Activated CD8-positive, alpha-beta memory T cell treated with anti-CD3 and anti-CD28 coated beads, Interleukin-2, amount 50 U/mL, for 48 hours (primary cell): ENCODE measurements at regions not wholly inside any gene's neighbourhood (a gene's known extent, or its start where the extent isn't known, plus 50 kb on each side); places are given as distances from the start of the nearest gene placed in this dataset.
"Not testable (repeated sequence)": the region's sequence is repeated elsewhere in the genome, so short reads cannot be mapped to it uniquely, and the experiment has no call there.

Source experiments
- DNase-seq: peaks from one replicate; pipeline ENCODE4 v3.0.0-alpha.2; 2020

DNA sequence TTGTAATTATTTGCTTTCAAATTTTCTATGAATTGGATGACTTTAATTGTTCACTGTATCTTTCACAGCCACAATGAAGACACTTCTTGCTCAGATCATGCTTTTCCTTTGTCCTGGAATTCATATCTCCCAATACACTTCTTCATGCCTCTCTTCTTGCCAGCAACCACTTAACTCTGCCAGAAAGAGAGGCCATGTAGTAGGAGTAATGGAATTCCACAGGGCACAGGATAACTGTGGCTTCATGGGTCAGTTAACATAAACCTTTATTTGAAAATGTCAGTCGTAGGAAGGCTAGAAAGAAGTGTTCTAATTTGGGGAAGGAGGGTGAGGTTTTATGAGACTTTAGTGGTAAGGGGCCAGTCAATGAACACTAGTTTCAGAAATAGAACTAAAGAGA lies 190.3 kb downstream of the TMEM167A start:
- DNase-seq, result no peak

DNA sequence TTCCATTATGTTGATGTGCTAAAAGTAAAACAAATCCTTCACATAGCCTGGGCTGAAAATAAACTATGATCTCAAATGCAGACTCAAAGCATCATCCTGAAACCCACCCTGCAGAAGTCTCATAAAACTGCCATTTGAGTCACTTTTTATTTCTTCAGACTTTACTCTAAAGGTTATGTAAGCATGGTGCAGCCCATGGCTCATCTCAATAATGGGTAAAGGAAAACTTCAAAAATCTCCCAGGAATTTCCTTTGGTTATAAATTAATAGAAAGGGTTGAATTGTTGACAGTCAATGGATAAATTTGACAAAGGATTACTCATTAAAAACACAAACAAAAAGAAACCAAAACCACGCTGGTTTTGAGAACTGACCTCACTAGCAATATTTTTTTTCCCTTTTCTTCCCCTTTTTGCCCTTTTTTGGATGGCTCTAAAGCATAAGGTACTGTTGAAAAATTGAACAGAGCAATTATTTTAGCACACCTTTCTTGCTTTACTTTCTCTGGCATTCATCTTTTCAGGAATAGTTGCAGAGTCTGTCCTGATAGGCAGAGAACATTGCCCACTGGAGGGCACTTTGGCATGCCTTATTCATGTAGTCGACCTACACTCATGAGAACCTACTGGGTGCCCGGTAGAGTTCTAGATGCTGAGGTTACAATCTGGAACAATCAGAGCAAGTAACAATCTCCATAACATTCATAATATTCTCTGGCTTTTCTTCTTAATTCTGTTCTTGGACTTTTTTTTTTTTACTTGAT lies 191.4 kb downstream of the TMEM167A start:
- DNase-seq, result no peak

DNA sequence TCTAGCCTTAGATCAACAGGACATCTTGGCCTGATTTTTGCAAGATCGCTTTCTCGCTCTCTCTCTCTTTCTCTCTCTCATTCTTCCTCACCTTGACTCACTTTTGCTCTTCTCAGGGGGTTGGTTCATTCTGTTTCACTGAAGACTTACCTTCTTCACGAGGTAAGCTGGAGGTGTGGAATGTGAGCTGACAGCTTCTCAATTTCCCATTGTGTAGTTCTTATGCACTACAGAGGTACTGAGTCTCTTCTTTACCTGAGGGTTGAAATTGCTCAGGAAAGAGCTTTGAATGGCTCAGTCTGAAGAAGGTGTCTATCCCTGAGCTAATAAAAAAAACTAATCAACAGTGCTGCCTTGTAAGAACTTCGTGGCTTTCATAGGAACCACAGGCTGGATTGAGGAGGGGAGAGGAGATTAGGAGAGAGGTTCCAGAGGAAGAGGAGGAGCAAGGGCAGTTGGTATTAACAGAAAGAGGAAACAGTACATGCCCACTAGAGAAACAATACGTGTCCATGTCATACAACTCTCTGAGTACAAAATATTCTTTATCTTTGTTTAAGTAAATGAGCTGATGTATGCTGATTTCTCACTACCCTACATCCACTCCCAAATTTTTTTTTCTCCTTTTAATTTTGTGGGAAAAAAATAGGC lies 192.2 kb downstream of the TMEM167A start:
- no peak for DNase-seq

DNA sequence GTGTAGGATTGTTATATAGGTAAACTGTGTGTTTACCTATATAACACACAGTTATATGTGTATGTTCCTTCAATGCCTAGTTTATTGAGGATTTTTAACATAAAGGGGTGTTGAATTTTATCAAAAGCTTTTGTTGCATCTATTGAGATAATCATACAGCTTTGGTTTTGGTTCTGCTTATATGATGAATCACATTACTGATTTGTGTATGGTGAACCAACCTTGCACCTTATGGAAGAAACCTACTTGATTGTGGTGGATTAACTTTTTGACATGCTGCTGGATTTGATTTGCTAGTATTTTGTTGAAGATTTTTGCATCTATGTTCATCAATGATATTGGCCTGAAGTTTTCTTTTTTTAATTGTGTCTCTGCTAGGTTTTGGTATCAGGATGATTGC lies 194.9 kb downstream of the TMEM167A start:
- DNase-seq, result no peak

DNA sequence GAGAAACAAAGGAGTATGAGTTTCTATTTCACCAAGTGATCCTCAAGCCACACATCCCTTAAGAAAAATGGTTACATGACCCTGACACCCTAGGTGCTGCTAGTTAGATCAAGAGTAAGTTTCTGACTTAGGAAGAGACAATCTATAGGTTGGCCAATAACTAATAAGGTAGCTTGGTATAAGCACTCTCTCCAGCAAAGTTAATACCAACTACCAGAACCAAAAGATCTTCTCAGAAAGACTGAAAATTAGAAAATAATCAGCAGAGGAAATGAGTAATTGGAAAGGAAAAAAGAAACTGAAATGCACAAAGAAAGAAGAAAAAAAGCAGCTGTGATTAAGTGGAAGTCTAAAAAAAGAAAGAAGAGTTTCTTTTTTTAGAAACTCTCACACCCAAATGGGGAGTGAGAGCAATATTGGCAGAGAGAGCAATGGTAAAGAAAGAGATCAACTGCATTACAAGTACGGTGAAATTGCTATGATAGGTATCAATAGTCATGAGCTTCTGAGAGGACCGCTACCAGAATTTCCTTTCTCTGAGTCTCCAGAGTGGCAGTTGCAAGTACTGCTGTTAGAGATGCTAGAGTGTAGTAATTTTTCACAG lies 195.5 kb downstream of the TMEM167A start:
- no peak for DNase-seq

GRCh38 chr5:82879089-82879488 lies 198.1 kb downstream of the TMEM167A start:
- DNase-seq, result no peak

DNA sequence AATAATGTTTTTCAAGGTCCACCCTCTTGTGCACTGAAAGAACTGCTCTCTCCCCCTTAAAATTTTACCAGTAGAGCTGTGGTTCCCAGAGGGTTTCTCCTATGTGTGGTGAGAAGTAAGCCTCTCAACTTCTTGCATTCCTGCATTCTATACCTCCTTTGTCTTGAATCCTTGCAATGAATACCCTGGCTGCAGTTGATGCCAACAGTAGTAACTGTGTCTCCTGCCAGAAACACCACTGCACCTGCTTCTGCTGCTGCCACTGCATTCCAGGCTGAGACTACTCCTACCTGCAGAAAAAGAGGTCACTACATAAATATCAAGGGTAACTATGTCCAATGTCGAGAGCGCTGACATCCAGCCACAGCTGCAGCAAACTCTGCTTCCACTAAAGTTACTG lies 203.7 kb downstream of the TMEM167A start:
- no peak for DNase-seq

DNA sequence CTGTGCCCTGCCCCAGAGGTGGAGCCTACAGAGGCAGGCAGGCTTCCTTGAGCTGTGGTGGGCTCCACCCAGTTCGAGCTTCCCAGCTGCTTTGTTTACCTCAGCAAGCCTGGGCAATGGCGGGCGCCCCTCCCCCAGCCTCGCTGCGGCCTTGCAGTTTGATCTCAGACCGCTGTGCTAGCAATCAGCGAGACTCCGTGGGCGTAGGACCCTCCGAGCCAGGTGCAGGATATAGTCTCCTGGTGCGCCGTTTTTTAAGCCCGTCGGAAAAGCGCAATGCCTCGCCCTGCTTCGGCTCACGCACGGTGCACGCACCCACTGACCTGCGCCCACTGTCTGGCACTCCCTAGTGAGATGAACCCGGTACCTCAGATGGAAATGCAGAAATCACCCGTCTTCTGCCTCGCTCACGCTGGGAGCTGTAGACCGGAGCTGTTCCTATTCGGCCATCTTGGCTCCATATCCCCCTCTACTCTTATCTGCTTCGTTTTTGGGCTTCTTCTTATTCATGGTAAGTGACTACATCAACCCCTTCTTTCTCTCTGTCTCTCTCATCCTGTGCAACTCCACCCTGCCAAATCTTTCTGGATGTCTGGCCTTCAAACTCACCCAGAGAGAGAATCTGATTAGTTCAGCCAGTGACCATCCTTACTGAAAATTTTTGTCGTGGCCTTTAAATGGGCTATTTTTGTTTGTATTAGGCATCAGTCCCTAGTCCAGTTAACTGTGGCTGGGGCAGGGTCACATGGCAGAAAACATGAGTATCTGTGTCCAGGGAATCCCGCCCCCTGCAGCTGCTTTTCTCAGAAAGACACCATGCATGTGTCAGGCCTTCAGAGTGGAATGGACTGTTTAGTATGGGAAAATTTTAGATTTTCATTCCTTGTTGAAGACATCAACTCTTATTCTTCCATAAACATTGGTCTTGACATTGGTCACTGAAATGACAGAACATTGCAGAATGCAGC lies 204.6 kb downstream of the TMEM167A start:
- DNase-seq, result not testable (repeated sequence)

DNA sequence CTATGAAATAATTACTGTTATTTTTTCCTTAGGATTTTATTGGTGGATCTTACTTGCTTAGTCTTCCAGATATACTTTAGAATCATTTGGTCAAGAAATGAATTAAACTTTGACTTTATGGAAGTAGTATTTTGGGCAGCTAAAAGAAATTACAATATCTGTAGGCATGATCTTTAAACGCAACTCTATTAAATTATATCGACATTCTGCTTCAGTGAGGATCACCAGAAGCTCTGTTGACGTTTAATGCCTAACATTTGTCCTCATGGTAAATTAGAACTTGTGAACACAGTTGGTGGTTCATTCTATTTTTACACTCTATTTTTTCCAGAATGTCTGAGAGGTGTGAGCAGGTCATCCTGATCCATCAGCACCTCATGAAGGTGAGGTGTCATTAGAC lies 211.6 kb downstream of the TMEM167A start:
- DNase-seq, result no peak

DNA sequence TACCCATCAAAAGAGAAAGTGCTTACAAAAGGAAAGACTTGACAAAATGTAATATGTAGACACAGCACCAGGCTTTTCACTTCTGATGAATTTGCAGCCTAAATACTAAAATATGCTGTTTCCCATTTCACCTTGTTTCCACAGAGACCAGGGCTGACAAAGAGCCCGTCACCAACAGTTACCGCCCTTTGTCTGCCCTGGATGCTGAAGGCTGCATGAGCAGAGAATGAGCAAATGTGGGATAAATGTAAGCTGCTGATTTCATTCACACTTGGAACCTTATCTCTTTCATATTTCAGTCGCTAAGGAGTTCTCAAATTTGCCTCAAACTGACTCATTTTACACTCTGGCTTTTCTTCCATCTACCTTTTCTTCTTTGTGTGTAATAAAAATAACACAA lies 213.9 kb downstream of the TMEM167A start:
- no peak for DNase-seq

- DNase-seq, result no peak
Measured at GRCh38 chr5:82862711-82863110, 214.5 kb downstream of the TMEM167A start.

- no peak for DNase-seq
Measured at GRCh38 chr5:82862261-82862660, 214.9 kb downstream of the TMEM167A start.

DNA sequence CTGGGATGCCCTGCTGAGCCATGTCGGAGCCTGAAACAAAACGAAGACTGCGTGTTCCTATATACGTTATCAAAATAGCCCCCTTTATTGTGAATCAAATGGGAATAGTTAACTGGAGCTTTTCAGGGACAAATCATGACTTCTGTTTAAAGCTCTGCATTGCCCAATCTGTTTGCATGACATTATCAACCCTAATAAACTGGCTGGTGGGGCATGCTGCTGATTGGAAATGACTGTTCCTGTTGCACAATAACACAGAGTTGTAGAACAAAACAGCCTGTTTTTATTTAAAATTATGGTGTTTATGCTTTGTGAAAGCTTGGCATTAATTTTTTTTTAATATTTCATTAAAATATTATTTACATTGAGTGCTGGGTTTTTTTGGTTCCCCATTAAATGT lies 215.5 kb downstream of the TMEM167A start:
- DNase-seq, result no peak

DNA sequence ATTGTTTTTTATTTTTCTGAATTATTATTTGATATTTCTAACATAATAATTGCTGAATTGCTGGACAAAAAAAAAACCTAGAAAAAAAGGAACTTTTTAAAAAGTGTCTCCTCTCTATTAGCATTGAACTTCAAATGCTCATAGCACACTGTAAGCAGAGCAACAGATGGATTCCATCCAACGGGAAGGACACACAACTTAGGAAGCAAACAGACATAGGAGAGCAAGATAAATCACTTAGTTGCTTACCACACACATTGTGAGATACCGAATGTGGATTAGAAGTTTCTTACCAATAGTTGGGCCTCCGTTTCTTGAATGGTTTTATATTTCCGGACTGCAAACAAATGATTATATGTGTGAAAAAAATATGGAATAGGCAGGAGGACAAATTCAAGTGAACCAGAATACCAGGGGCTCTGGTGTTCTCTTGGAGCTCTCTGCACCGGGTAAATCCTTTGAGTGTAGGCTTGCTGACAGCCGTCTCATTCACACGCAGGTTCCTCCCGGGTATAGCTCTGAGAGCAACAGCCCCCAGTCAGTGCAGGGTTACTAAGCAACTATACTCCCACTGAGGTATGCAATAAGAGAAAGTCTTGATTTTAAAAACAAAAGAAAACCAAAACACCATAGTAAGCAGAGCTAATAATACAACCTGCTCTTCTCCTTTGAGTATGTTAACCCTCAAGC lies 217.6 kb downstream of the TMEM167A start:
- no peak for DNase-seq

- no peak for DNase-seq
Measured at GRCh38 chr5:82858151-82859025, 218.8 kb downstream of the TMEM167A start.

DNA sequence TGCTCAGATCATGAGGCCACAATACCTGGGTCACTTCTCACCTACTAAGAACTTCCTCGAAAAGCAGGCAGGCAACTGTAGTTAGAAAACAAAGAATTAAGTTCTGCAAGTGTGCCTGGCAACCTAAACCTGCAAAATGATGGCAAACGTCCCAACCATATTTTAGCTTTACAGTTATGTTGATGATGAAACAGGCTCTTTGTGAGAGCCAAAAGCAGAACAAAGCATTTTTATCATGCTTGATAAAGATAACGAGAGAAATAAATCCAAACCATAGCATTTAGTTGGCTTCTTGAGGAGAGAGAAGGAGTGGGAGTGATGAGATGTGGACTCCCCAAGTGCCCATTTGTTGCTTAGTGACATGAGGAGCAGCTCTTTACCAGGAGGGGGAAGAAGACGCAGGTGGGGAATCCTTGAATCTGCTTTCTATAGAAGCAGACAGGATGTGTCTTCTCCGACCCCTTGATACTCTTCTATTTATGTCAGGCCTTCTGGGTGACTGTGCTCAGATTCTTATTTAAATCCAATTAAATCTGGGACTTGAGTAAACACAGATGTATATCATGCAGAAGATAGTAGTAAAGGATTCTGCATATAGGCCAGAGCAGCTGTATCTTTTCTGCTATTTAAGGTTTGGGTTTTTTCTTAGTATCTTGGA lies 221.2 kb downstream of the TMEM167A start:
- no peak for DNase-seq

DNA sequence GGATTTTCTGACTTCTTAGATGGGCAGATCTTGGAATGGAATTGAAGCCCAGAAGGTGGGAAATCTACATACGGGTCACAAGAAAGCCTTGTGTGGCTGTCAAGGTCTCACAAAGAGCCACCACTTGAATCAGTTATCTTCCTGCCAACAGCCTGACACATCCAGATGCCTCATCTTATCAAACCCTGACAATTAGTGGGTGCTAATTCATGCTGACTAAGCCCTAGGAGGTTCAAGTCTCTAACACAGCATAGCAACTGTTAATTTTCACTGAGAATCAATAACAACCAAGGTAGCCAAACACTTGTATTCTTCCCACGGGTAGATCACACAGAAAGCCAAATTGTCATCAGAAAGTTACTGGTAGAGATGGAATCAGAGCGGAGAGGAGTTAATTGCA lies 222.2 kb downstream of the TMEM167A start:
- no peak for DNase-seq

DNA sequence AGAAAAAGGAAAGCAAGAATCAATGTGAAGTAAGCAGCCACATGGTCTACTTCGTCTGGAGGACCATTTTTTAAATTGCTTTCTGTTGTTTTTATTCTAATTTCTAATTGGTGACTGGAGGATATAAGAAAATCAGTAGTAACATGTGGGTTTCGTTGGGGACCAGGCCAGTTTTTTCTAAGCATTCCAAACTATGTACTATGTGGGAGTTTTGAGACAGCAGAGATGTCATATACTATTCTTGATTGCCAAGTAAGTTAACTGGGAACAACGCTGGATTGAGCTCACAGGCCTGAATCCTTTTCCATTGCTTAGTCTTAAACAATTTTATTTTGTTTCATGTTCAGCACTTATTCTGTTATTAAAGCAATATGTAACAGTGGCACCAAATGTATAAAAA lies 225.7 kb downstream of the TMEM167A start:
- DNase-seq, result no peak

GRCh38 chr5:82850393-82850792 lies 226.8 kb downstream of the TMEM167A start:
- no peak for DNase-seq

GRCh38 chr5:82849885-82850284 lies 227.3 kb downstream of the TMEM167A start:
- no peak for DNase-seq

DNA sequence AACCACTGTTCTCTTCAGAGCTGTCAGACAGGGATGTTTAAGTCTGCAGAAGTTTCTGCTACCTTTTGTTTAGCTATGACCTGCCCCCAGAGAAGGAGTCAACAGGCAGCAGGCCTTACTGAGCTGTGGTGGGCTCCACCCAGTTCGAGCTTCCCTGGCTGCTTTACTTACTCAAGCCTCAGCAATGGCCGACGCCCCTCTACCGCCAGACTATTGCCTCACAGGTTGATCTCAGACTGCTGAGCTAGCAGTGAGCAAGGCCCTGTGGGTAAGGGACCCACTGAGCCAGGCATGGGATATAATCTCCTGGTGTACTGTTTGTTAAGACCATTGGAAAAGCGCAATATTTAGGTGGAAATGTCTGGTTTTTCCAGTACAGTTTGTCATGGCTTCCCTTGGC lies 229.6 kb downstream of the TMEM167A start:
- DNase-seq, result no peak
